ENCODE measurements at regions not wholly inside any gene's neighbourhood (a gene's known extent, or its start where the extent isn't known, plus 50 kb on each side); places are given as distances from the start of the nearest gene placed in this dataset.
"Not testable (repeated sequence)": the region's sequence is repeated elsewhere in the genome, so short reads cannot be mapped to it uniquely, and the experiment has no call there.

GRCh38 chr11:121963846-121964245, 152.2 kb downstream of the BLID start:
- TF ChIP-seq CTCF, POLR2A (IDR thresholded peaks at IDR 0.05): not testable (repeated sequence)

All from lower leg skin (tissue), 3 donors.